ENCODE measurements at regions not wholly inside any gene's neighbourhood (a gene's known extent, or its start where the extent isn't known, plus 50 kb on each side); places are given as distances from the start of the nearest gene placed in this dataset.
"Not testable (repeated sequence)": the region's sequence is repeated elsewhere in the genome, so short reads cannot be mapped to it uniquely, and the experiment has no call there.

- Histone ChIP-seq H3K27me3 (ENCODE audit: insufficient read depth, low read depth) (no peaks in the 10 kb centered on the region), H3K9me2 (ENCODE audit: insufficient read depth) (no peaks in the 10 kb centered on the region), H3K4me1 (replicated peaks; ENCODE audit: insufficient read depth) (no peaks in the 10 kb centered on the region), H3K27ac (no peak overlapping the region), H3F3A (ENCODE audit: insufficient read depth, low read depth) (no peaks in the 10 kb centered on the region), H3K36me3 (ENCODE audit: low read depth) (no peaks in the 10 kb centered on the region), H3K9me3 (ENCODE audit: insufficient read depth, low read depth) (peaks cover 4% of the 10 kb centered on the region; the same call in 1 of the 2 replicates), H2AFZ (no peak overlapping the region), H3K4me2 (no peak overlapping the region), H3K4me3 (no peak overlapping the region), H4K20me1 (ENCODE audit: insufficient read depth) (no peaks in the 10 kb centered on the region), H3K79me2 (ENCODE audit: low read depth) (no peaks in the 10 kb centered on the region)
- intact Hi-C loops (cut with micrococcal nuclease; ENCODE audit: unreplicated experiment): no loop called here
- DNase-seq: no peak
- no TSS peak for BruUV-seq (replicated peaks)
- ChIA-PET CTCF (no interaction called here), POLR2A (ENCODE audit: unreplicated experiment) (no interaction called here)
- TF ChIP-seq CTCF (conservative IDR thresholded peaks at IDR 0.05) (no peak), EZH2 (IDR thresholded peaks at IDR 0.05; ENCODE audit: low read depth) (no peak)
These were observed 125.9 kb downstream of the SUCLA2 start for GRCh38 chr13:47875201-47875600.

GRCh38 chr13:47873987-47874386 lies 127.1 kb downstream of the SUCLA2 start:
- BruUV-seq (replicated peaks); CTCF ChIA-PET; H3K27me3 ChIP-seq (ENCODE audit: insufficient read depth, low read depth); H3K79me2 ChIP-seq (ENCODE audit: low read depth); H3K4me2 ChIP-seq; DNase-seq; H3K27ac ChIP-seq; H3K9me2 ChIP-seq (ENCODE audit: insufficient read depth); POLR2A ChIA-PET (ENCODE audit: unreplicated experiment); H3F3A ChIP-seq (ENCODE audit: insufficient read depth, low read depth); H3K4me3 ChIP-seq; H4K20me1 ChIP-seq (ENCODE audit: insufficient read depth); H3K4me1 ChIP-seq (replicated peaks; ENCODE audit: insufficient read depth); H3K9me3 ChIP-seq (ENCODE audit: insufficient read depth, low read depth); H2AFZ ChIP-seq; H3K36me3 ChIP-seq (ENCODE audit: low read depth); intact Hi-C loops (cut with micrococcal nuclease; ENCODE audit: unreplicated experiment): not testable (repeated sequence)

- H3K4me3 ChIP-seq; H3K27me3 ChIP-seq (ENCODE audit: insufficient read depth, low read depth); intact Hi-C loops (cut with micrococcal nuclease; ENCODE audit: unreplicated experiment); H3K9me3 ChIP-seq (ENCODE audit: insufficient read depth, low read depth); H4K20me1 ChIP-seq (ENCODE audit: insufficient read depth); H2AFZ ChIP-seq; H3K4me2 ChIP-seq; BruUV-seq (replicated peaks); H3K27ac ChIP-seq; H3K36me3 ChIP-seq (ENCODE audit: low read depth); DNase-seq; POLR2A ChIA-PET (ENCODE audit: unreplicated experiment); CTCF ChIA-PET; H3K79me2 ChIP-seq (ENCODE audit: low read depth); H3K4me1 ChIP-seq (replicated peaks; ENCODE audit: insufficient read depth); H3K9me2 ChIP-seq (ENCODE audit: insufficient read depth); H3F3A ChIP-seq (ENCODE audit: insufficient read depth, low read depth): not testable (repeated sequence)
These were observed 127.8 kb downstream of the SUCLA2 start for GRCh38 chr13:47873319-47873718.

GRCh38 chr13:47869776-47870175 lies 131.3 kb downstream of the SUCLA2 start:
- POLR2A ChIA-PET (ENCODE audit: unreplicated experiment): no interaction called here
- H3K79me2 ChIP-seq (ENCODE audit: low read depth): no peaks in the 10 kb centered on the region
- no peaks in the 10 kb centered on the region; the same call in 1 of the 2 replicates for H3K9me3 ChIP-seq (ENCODE audit: insufficient read depth, low read depth)
- no peak overlapping the region for H3K4me3 ChIP-seq
- no peak overlapping the region for H2AFZ ChIP-seq
- no peak overlapping the region for H3K27ac ChIP-seq
- no peaks in the 10 kb centered on the region for H3F3A ChIP-seq (ENCODE audit: insufficient read depth, low read depth)
- intact Hi-C loops (cut with micrococcal nuclease; ENCODE audit: unreplicated experiment): no loop called here
- no peaks in the 10 kb centered on the region for H3K9me2 ChIP-seq (ENCODE audit: insufficient read depth)
- H3K36me3 ChIP-seq (ENCODE audit: low read depth): no peaks in the 10 kb centered on the region
- no peak for TF ChIP-seq EZH2 (IDR thresholded peaks at IDR 0.05; ENCODE audit: low read depth)
- TF ChIP-seq CTCF (conservative IDR thresholded peaks at IDR 0.05): no peak
- no peak for DNase-seq
- BruUV-seq (replicated peaks): no TSS peak
- H3K4me1 ChIP-seq (replicated peaks; ENCODE audit: insufficient read depth): no peaks in the 10 kb centered on the region
- no peaks in the 10 kb centered on the region for H4K20me1 ChIP-seq (ENCODE audit: insufficient read depth)
- no peaks in the 10 kb centered on the region for H3K27me3 ChIP-seq (ENCODE audit: insufficient read depth, low read depth)
- CTCF ChIA-PET: no interaction called here
- no peak overlapping the region for H3K4me2 ChIP-seq

Measured in PC-9 (cell line).